WTC11 (cell line): ENCODE measurements at regions not wholly inside any gene's neighbourhood (a gene's known extent, or its start where the extent isn't known, plus 50 kb on each side); places are given as distances from the start of the nearest gene placed in this dataset.
A peak's percentile ranks its signal among the peaks of the same experiment; 100 is the strongest.

ENCODE experiments used
- ATAC-seq: fragments of 200-7000 bp; cut with Tn5 transposase; 2 replicates; pipeline ENCODE4 v1.10.0; 2021; ENCODE audit warnings: mild to moderate bottlenecking, moderate library complexity
- CTCF ChIA-PET: fragments of 300-600 bp; sonication (Branson Sonifier 250); formaldehyde crosslinking; loops from one replicate; lab custom pipeline; 2021; ENCODE audit warnings: antibody characterized with exemption; lab: Charles Lee
- POLR2A ChIA-PET: fragments of 350-600 bp; sonication (Branson Sonifier 250); formaldehyde crosslinking; loops from one replicate; lab custom pipeline; 2021; ENCODE audit warnings: antibody characterized with exemption; lab: Charles Lee
- DNase-seq: peaks from one replicate; pipeline ENCODE4 v3.0.0; 2021; ENCODE audit warnings: low spot score
- H3K27ac Mint-ChIP-seq: 2 replicates; pipeline ENCODE4 v1.8.0; 2021; ENCODE audit warnings: mixed read lengths
- H3K27me3 Mint-ChIP-seq: 2 replicates; pipeline ENCODE4 v1.8.0; 2021; ENCODE audit warnings: low read depth, mild to moderate bottlenecking, moderate library complexity, mixed read lengths
- H3K36me3 Mint-ChIP-seq: 2 replicates; pipeline ENCODE4 v1.8.0; 2021; ENCODE audit warnings: mixed read lengths
- H3K4me1 Mint-ChIP-seq: 2 replicates; pipeline ENCODE4 v1.8.0; 2022; ENCODE audit warnings: mixed read lengths
- H3K4me3 Mint-ChIP-seq: 2 replicates; pipeline ENCODE4 v1.8.0; 2021; ENCODE audit warnings: mild to moderate bottlenecking, moderate library complexity, mixed read lengths
- H3K9me3 Mint-ChIP-seq: 2 replicates; pipeline ENCODE4 v1.8.0; 2021; ENCODE audit warnings: mixed read lengths
- CTCF ChIP-seq: fragments of 200-600 bp; IDR thresholded peaks from 2 replicates; pipeline ENCODE4 v1.8.0; 2022; ENCODE audit warnings: antibody characterized with exemption
- E2F4 ChIP-seq: sonication (generic); formaldehyde crosslinking; IDR thresholded peaks from 2 replicates; pipeline ENCODE4 v1.8.1; 2022; ENCODE audit warnings: low read depth, mild to moderate bottlenecking, moderate library complexity, missing genetic modification reagents, borderline replicate concordance
- E2F5 ChIP-seq: sonication (generic); formaldehyde crosslinking; IDR thresholded peaks from 2 replicates; pipeline ENCODE4 v1.8.1; 2022; ENCODE audit warnings: mild to moderate bottlenecking, moderate library complexity, missing genetic modification reagents
- JAZF1 ChIP-seq: fragments of 250-450 bp; sonication (Bioruptor Pico); IDR thresholded peaks from 2 replicates; pipeline ENCODE4 v1.9.0; 2021; ENCODE audit warnings: moderate library complexity, mild to moderate bottlenecking, inconsistent platforms
- JUN ChIP-seq: sonication (generic); formaldehyde crosslinking; IDR thresholded peaks from 2 replicates; pipeline ENCODE4 v1.8.0; 2023; ENCODE audit warnings: mild to moderate bottlenecking, missing genetic modification reagents
- NFYB ChIP-seq: sonication (generic); formaldehyde crosslinking; conservative IDR thresholded peaks from 2 replicates; pipeline ENCODE4 v1.8.0; 2022; ENCODE audit warnings: low read depth, missing genetic modification reagents
- NR2C2 ChIP-seq: sonication (generic); formaldehyde crosslinking; IDR thresholded peaks from 2 replicates; pipeline ENCODE4 v1.8.0; 2022; ENCODE audit warnings: mild to moderate bottlenecking, missing genetic modification reagents
- NR3C1 ChIP-seq: sonication (generic); formaldehyde crosslinking; conservative IDR thresholded peaks from 2 replicates; pipeline ENCODE4 v1.8.1; 2023; ENCODE audit warnings: low read depth, mild to moderate bottlenecking, missing genetic modification reagents
- OVOL2 ChIP-seq: fragments of 250-450 bp; sonication (Bioruptor Pico); IDR thresholded peaks from 2 replicates; pipeline ENCODE4 v1.9.0; 2021; ENCODE audit warnings: mild to moderate bottlenecking, borderline replicate concordance
- RORB ChIP-seq: fragments of 250-450 bp; sonication (Bioruptor Pico); IDR thresholded peaks from 2 replicates; pipeline ENCODE4 v1.9.0; 2021; ENCODE audit warnings: mild to moderate bottlenecking
- STAT6 ChIP-seq: sonication (generic); formaldehyde crosslinking; conservative IDR thresholded peaks from 2 replicates; pipeline ENCODE4 v1.8.1; 2023; ENCODE audit warnings: mild to moderate bottlenecking, low read depth, missing genetic modification reagents, moderate library complexity
- ZNF138 ChIP-seq: sonication (generic); formaldehyde crosslinking; conservative IDR thresholded peaks from 2 replicates; pipeline ENCODE4 v1.8.1; 2022; ENCODE audit warnings: mild to moderate bottlenecking, moderate library complexity, missing genetic modification reagents
- ZNF263 ChIP-seq: sonication (generic); formaldehyde crosslinking; IDR thresholded peaks from 2 replicates; pipeline ENCODE4 v1.8.1; 2022; ENCODE audit warnings: low read depth, mild to moderate bottlenecking, moderate library complexity, missing genetic modification reagents
- ZNF512 ChIP-seq: sonication (generic); formaldehyde crosslinking; IDR thresholded peaks from 2 replicates; pipeline ENCODE4 v1.8.1; 2022; ENCODE audit warnings: missing genetic modification reagents, borderline replicate concordance
- ZNF671 ChIP-seq: fragments of 250-450 bp; sonication (Bioruptor Pico); IDR thresholded peaks from 2 replicates; pipeline ENCODE4 v1.8.0; 2021; ENCODE audit warnings: mild to moderate bottlenecking

GRCh38 chr3:27796365-27796875 is 74.3 kb upstream of the EOMES start (continued):
- TF ChIP-seq CTCF (no peak), OVOL2 (CRISPR knock-in tag) (no peak), NR3C1 (CRISPR knock-in tag) (no peak), NFYB (CRISPR knock-in tag) (no peak), ZNF138 (no peak)

- ChIA-PET CTCF (no interaction called here), POLR2A (no interaction called here)
- Mint-ChIP-seq H3K9me3 (no peaks in the 10 kb centered on the region), H3K27me3 (no peaks in the 10 kb centered on the region), H3K36me3 (no peaks in the 10 kb centered on the region), H3K4me3 (no peak overlapping the region), H3K27ac (no peak overlapping the region), H3K4me1 (no peaks in the 10 kb centered on the region)
- ATAC-seq (no peak), DNase-seq (no peak)
- TF ChIP-seq STAT6 (CRISPR knock-in tag), result no peak
- 0 out of 2 replicates have a peak, but pooled peaks have one; percentile 17 for TF ChIP-seq ZNF263
- TF ChIP-seq, all 79 proteins: peak for 1
Measured at GRCh38 chr3:27797773-27798172, 75.7 kb upstream of the EOMES start.

GRCh38 chr3:27800261-27800660 is 78.1 kb upstream of the EOMES start:
- Mint-ChIP-seq H3K27ac (no peak overlapping the region), H3K4me1 (no peaks in the 10 kb centered on the region), H3K9me3 (no peaks in the 10 kb centered on the region), H3K27me3 (no peaks in the 10 kb centered on the region), H3K4me3 (no peak overlapping the region), H3K36me3 (no peaks in the 10 kb centered on the region)
- ATAC-seq, result no peak
- TF ChIP-seq NR2C2 (CRISPR knock-in tag), result no peak
- TF ChIP-seq ZNF512 (CRISPR knock-in tag), result no peak
- no peak for TF ChIP-seq NFYB (CRISPR knock-in tag)
- no peak for TF ChIP-seq ZNF671 (CRISPR knock-in tag)
- TF ChIP-seq RORB, result no peak
- no peak for TF ChIP-seq ZNF138
- no peak for TF ChIP-seq JAZF1 (CRISPR knock-in tag)
- no peak for TF ChIP-seq E2F4 (CRISPR knock-in tag)
- no peak for TF ChIP-seq E2F5
- no peak for TF ChIP-seq JUN
- no peak for DNase-seq
- POLR2A ChIA-PET, result no interaction called here
- CTCF ChIA-PET, result no interaction called here
